WTC11 (cell line): ENCODE measurements at regions not wholly inside any gene's neighbourhood (a gene's known extent, or its start where the extent isn't known, plus 50 kb on each side); places are given as distances from the start of the nearest gene placed in this dataset.
"Not testable (repeated sequence)": the region's sequence is repeated elsewhere in the genome, so short reads cannot be mapped to it uniquely, and the experiment has no call there.

Experiments used
- ATAC-seq: fragments of 200-7000 bp; cut with Tn5 transposase; 2 replicates; pipeline ENCODE4 v1.10.0; 2021; ENCODE audit warnings: mild to moderate bottlenecking, moderate library complexity
- CTCF ChIA-PET: fragments of 300-600 bp; sonication (Branson Sonifier 250); formaldehyde crosslinking; loops from one replicate; lab custom pipeline; 2021; ENCODE audit warnings: antibody characterized with exemption; lab: Charles Lee
- POLR2A ChIA-PET: fragments of 350-600 bp; sonication (Branson Sonifier 250); formaldehyde crosslinking; loops from one replicate; lab custom pipeline; 2021; ENCODE audit warnings: antibody characterized with exemption; lab: Charles Lee
- DNase-seq: peaks from one replicate; pipeline ENCODE4 v3.0.0; 2021; ENCODE audit warnings: low spot score
- H3K27ac Mint-ChIP-seq: 2 replicates; pipeline ENCODE4 v1.8.0; 2021; ENCODE audit warnings: mixed read lengths
- H3K27me3 Mint-ChIP-seq: 2 replicates; pipeline ENCODE4 v1.8.0; 2021; ENCODE audit warnings: low read depth, mild to moderate bottlenecking, moderate library complexity, mixed read lengths
- H3K36me3 Mint-ChIP-seq: 2 replicates; pipeline ENCODE4 v1.8.0; 2021; ENCODE audit warnings: mixed read lengths
- H3K4me1 Mint-ChIP-seq: 2 replicates; pipeline ENCODE4 v1.8.0; 2022; ENCODE audit warnings: mixed read lengths
- H3K4me3 Mint-ChIP-seq: 2 replicates; pipeline ENCODE4 v1.8.0; 2021; ENCODE audit warnings: mild to moderate bottlenecking, moderate library complexity, mixed read lengths
- H3K9me3 Mint-ChIP-seq: 2 replicates; pipeline ENCODE4 v1.8.0; 2021; ENCODE audit warnings: mixed read lengths
- ATF2 ChIP-seq: sonication (generic); formaldehyde crosslinking; IDR thresholded peaks from 2 replicates; pipeline ENCODE4 v1.8.1; 2022; ENCODE audit warnings: low read depth, missing genetic modification reagents, borderline replicate concordance
- ATF3 ChIP-seq: sonication (generic); formaldehyde crosslinking; conservative IDR thresholded peaks from 2 replicates; pipeline ENCODE4 v1.8.1; 2022; ENCODE audit warnings: mild to moderate bottlenecking, missing genetic modification reagents
- CTCF ChIP-seq: fragments of 200-600 bp; IDR thresholded peaks from 2 replicates; pipeline ENCODE4 v1.8.0; 2022; ENCODE audit warnings: antibody characterized with exemption
- ETV6 ChIP-seq: sonication (generic); formaldehyde crosslinking; IDR thresholded peaks from 2 replicates; pipeline ENCODE4 v1.8.1; 2022; ENCODE audit warnings: mild to moderate bottlenecking, missing genetic modification reagents
- FOXP4 ChIP-seq: sonication (generic); formaldehyde crosslinking; IDR thresholded peaks from 2 replicates; pipeline ENCODE4 v1.8.0; 2022; ENCODE audit warnings: mild to moderate bottlenecking, missing genetic modification reagents
- GABPB1 ChIP-seq: sonication (generic); formaldehyde crosslinking; IDR thresholded peaks from 2 replicates; pipeline ENCODE4 v1.8.1; 2023; ENCODE audit warnings: mild to moderate bottlenecking, missing genetic modification reagents
- NR1H2 ChIP-seq: sonication (generic); formaldehyde crosslinking; IDR thresholded peaks from 2 replicates; pipeline ENCODE4 v1.9.0; 2021; ENCODE audit warnings: mild to moderate bottlenecking, moderate library complexity, missing genetic modification reagents
- SOX15 ChIP-seq: fragments of 250-450 bp; sonication (Bioruptor Pico); IDR thresholded peaks from 2 replicates; pipeline ENCODE4 v1.9.0; 2021; ENCODE audit warnings: mild to moderate bottlenecking
- TCF7 ChIP-seq: sonication (generic); formaldehyde crosslinking; IDR thresholded peaks from 2 replicates; pipeline ENCODE4 v1.8.0; 2022; ENCODE audit warnings: mild to moderate bottlenecking, low read depth, missing genetic modification reagents, moderate library complexity
- ZBTB21 ChIP-seq: sonication (generic); formaldehyde crosslinking; IDR thresholded peaks from 2 replicates; pipeline ENCODE4 v1.8.1; 2023; ENCODE audit warnings: mild to moderate bottlenecking, missing genetic modification reagents, borderline replicate concordance
- ZBTB43 ChIP-seq: sonication (generic); formaldehyde crosslinking; IDR thresholded peaks from 2 replicates; pipeline ENCODE4 v1.8.1; 2023; ENCODE audit warnings: mild to moderate bottlenecking, missing genetic modification reagents
- ZNF219 ChIP-seq: sonication (generic); formaldehyde crosslinking; IDR thresholded peaks from 2 replicates; pipeline ENCODE4 v1.8.0; 2023; ENCODE audit warnings: missing genetic modification reagents, mild to moderate bottlenecking, borderline replicate concordance
- ZNF532 ChIP-seq: fragments of 250-450 bp; sonication (Bioruptor Pico); IDR thresholded peaks from 2 replicates; pipeline ENCODE4 v1.9.0; 2021; ENCODE audit warnings: mild to moderate bottlenecking, borderline replicate concordance
- ZNF671 ChIP-seq: fragments of 250-450 bp; sonication (Bioruptor Pico); IDR thresholded peaks from 2 replicates; pipeline ENCODE4 v1.8.0; 2021; ENCODE audit warnings: mild to moderate bottlenecking

- TF ChIP-seq NR1H2 (CRISPR knock-in tag) (no peak), ATF3 (CRISPR knock-in tag) (no peak), ZBTB43 (CRISPR knock-in tag) (no peak), FOXP4 (CRISPR knock-in tag) (no peak), ATF2 (CRISPR knock-in tag) (no peak), ZNF671 (CRISPR knock-in tag) (no peak), ZNF532 (CRISPR knock-in tag) (no peak), ETV6 (no peak), TCF7 (CRISPR knock-in tag) (no peak), ZNF219 (CRISPR knock-in tag) (no peak), ZBTB21 (no peak), SOX15 (no peak), CTCF (no peak)
- ATAC-seq (no peak), DNase-seq (no peak)
- Mint-ChIP-seq H3K27ac (no peak overlapping the region), H3K9me3 (peaks cover 14% of the 10 kb centered on the region), H3K4me1 (0 out of 2 replicates have a peak, but pooled peaks cover 2% of the 10 kb centered on the region), H3K36me3 (peaks cover 6% of the 10 kb centered on the region; the same call in 1 of the 2 replicates), H3K4me3 (no peak overlapping the region), H3K27me3 (no peaks in the 10 kb centered on the region)
- ChIA-PET CTCF (no interaction called here), POLR2A (no interaction called here)
These were observed 248.2 kb downstream of the TOX3 start for GRCh38 chr16:52298769-52299168.

- POLR2A ChIA-PET, result not testable (repeated sequence)
- CTCF ChIA-PET, result interaction anchor here (0.6 kb wide), 1 partner anchor 828 kb away, joined by 3 read pairs; no protein-coding TSS in a partner anchor
- TF ChIP-seq GABPB1 (CRISPR knock-in tag), result peak; percentile 88; the same call in 1 of the 2 replicates
- TF ChIP-seq, all 79 proteins: peak for 1; not testable (repeated sequence) for 78
- ATAC-seq, H3K27me3 Mint-ChIP-seq, DNase-seq, H3K27ac Mint-ChIP-seq, H3K4me1 Mint-ChIP-seq, H3K4me3 Mint-ChIP-seq, H3K36me3 Mint-ChIP-seq: not testable (repeated sequence)
- peaks cover 14% of the 10 kb centered on the region for H3K9me3 Mint-ChIP-seq
These were observed 250.1 kb downstream of the TOX3 start for GRCh38 chr16:52296706-52297315.
